ENCODE measurements at regions not wholly inside any gene's neighbourhood (a gene's known extent, or its start where the extent isn't known, plus 50 kb on each side); places are given as distances from the start of the nearest gene placed in this dataset.
A peak's percentile ranks its signal among the peaks of the same experiment; 100 is the strongest.
"Not testable (repeated sequence)": the region's sequence is repeated elsewhere in the genome, so short reads cannot be mapped to it uniquely, and the experiment has no call there.

- TF ChIP-seq CTCF (IDR thresholded peaks at IDR 0.05; ENCODE audit: low read length, missing control alignments), result no peak
- DNase-seq (ENCODE audit: low read depth), result no peak
- H3K4me3 ChIP-seq (replicated peaks; ENCODE audit: low read depth, low read length), result no peak overlapping the region
These were observed 479.0 kb downstream of the SPATA31A7 start for GRCh38 chr9:61668846-61669245.

DNA sequence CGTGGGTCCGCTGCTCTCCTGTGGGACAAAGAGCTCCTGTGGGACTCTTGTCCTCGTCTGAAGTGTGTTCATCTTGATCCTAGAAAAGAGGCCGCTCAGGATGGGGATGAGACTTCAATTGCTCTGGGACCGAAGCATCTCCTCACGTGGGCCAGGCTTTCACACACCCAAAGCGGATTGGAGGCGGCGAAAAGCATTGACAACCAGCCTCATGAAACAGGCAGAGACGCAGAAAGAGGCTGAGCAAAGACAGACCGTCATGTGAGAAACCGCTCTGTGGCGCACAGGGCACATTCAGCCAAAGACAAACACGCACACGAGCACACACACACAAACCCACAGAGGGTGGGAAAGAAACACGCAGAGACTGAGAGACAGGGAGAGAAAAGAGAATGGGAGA lies 479.5 kb downstream of the SPATA31A7 start:
- no peak overlapping the region for H3K4me3 ChIP-seq (replicated peaks; ENCODE audit: low read depth, low read length)
- DNase-seq (ENCODE audit: low read depth), result no peak
- no peak for TF ChIP-seq CTCF (IDR thresholded peaks at IDR 0.05; ENCODE audit: low read length, missing control alignments)

DNA sequence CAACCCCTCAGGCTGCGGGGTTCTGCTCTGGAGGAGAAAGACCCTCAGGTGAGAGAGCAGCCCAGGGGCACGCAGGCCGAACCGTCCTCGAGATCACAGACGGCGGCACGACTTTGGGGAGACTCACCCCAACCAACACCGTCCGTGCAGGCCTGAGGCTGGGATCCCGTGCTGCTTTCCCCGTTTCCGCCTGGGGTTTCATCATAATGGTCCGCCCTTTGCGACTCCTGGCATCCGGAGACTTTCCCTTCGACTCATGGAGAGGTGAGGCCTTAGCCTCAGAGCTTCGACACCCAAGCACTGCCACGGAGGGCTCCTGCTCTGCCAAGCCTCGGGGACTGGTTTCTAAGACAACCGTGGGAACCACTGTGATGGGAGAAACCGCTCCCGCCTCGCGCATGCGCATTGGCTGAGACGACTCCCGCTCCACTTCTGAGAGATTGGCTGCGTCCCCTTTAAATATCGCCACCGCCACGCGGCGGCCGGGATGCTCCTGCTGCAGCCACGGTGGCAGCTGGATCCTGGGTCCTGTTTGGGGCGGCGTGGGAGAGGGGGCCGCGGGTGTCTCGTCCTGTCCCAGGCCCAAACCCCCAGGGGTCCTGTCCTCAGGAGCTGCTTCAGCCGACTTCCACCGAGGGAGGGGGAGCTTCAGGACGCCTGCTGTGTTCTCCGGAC lies 480.1 kb downstream of the SPATA31A7 start:
- peak; percentile 9 for DNase-seq (ENCODE audit: low read depth)
- H3K4me3 ChIP-seq (replicated peaks; ENCODE audit: low read depth, low read length), result not testable (repeated sequence)

- no peak for TF ChIP-seq CTCF (IDR thresholded peaks at IDR 0.05; ENCODE audit: low read length, missing control alignments)
- DNase-seq (ENCODE audit: low read depth), result no peak
- H3K4me3 ChIP-seq (replicated peaks; ENCODE audit: low read depth, low read length), result no peak overlapping the region
These were observed 480.8 kb downstream of the SPATA31A7 start for GRCh38 chr9:61670616-61671015.

- no peak for DNase-seq (ENCODE audit: low read depth)
These were observed 481.6 kb downstream of the SPATA31A7 start for GRCh38 chr9:61671276-61671973.

GRCh38 chr9:61672107-61672541 lies 482.3 kb downstream of the SPATA31A7 start:
- DNase-seq (ENCODE audit: low read depth); H3K4me3 ChIP-seq (replicated peaks; ENCODE audit: low read depth, low read length): not testable (repeated sequence)

More at GRCh38 chr9:61671276-61671973, 481.6 kb downstream of the SPATA31A7 start:
- TF ChIP-seq CTCF (IDR thresholded peaks at IDR 0.05; ENCODE audit: low read length, missing control alignments), result no peak
- no peak overlapping the region for H3K4me3 ChIP-seq (replicated peaks; ENCODE audit: low read depth, low read length)

- DNase-seq (ENCODE audit: low read depth); H3K4me3 ChIP-seq (replicated peaks; ENCODE audit: low read depth, low read length): not testable (repeated sequence)
These were observed 482.9 kb downstream of the SPATA31A7 start for GRCh38 chr9:61672645-61673167.

DNA sequence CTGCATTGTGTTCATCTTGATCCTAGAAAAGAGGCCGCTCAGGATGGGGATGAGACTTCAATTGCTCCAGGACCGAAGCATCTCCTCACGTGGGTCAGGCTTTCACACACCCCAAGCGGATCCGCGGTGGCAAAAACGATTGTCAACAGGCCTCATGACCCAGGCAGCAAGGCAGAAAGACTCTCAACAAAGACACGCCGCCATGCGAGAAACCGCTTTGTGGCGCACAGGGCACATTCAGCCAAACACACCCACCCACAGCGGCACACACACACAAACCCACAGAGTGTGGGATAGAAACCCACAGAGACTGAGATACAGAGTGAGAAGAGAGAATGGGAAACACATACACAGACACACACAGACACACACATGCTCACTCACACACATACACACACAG lies 483.4 kb downstream of the SPATA31A7 start:
- no peak for TF ChIP-seq CTCF (IDR thresholded peaks at IDR 0.05; ENCODE audit: low read length, missing control alignments)
- DNase-seq (ENCODE audit: low read depth), result no peak

More for the DNA sequence above, 483.4 kb downstream of the SPATA31A7 start:
- H3K4me3 ChIP-seq (replicated peaks; ENCODE audit: low read depth, low read length), result no peak overlapping the region
